H9 (cell line): ENCODE measurements at regions not wholly inside any gene's neighbourhood (a gene's known extent, or its start where the extent isn't known, plus 50 kb on each side); places are given as distances from the start of the nearest gene placed in this dataset.

Experiments
- DNase-seq: peaks from one replicate; pipeline ENCODE4 v3.0.0-alpha.2; 2017
- H2AFZ ChIP-seq: one replicate; pipeline ENCODE4 v1.6.1; 2013; ENCODE audit warnings: mild to moderate bottlenecking, low read length, control low read depth, moderate library complexity
- H2AK5ac ChIP-seq: 2 replicates; pipeline ENCODE4 v1.6.1; 2013; ENCODE audit warnings: low read length, control low read depth, mixed read lengths; ENCODE audit not compliant: insufficient read length
- H2BK120ac ChIP-seq: one replicate; pipeline ENCODE4 v1.6.1; 2013; ENCODE audit warnings: low read depth, mild to moderate bottlenecking, low read length, control low read depth, inconsistent platforms; ENCODE audit not compliant: poor library complexity, severe bottlenecking
- H2BK12ac ChIP-seq: 2 replicates; pipeline ENCODE4 v1.6.1; 2013; ENCODE audit warnings: low read length, control low read depth, mixed read lengths, low read depth; ENCODE audit not compliant: insufficient read length
- H2BK15ac ChIP-seq: 2 replicates; pipeline ENCODE4 v1.6.1; 2013; ENCODE audit warnings: low read depth, low read length, control low read depth
- H2BK20ac ChIP-seq: one replicate; pipeline ENCODE4 v1.6.1; 2013; ENCODE audit warnings: low read depth, mild to moderate bottlenecking, low read length, control low read depth, inconsistent platforms; ENCODE audit not compliant: poor library complexity, severe bottlenecking
- H2BK5ac ChIP-seq: 2 replicates; pipeline ENCODE4 v1.6.1; 2013; ENCODE audit warnings: low read length, control low read depth, mixed read lengths; ENCODE audit not compliant: insufficient read length
- H3K14ac ChIP-seq: 2 replicates; pipeline ENCODE4 v1.6.1; 2013; ENCODE audit warnings: low read length, control low read depth; ENCODE audit not compliant: insufficient read depth
- H3K18ac ChIP-seq: 2 replicates; pipeline ENCODE4 v1.6.1; 2013; ENCODE audit warnings: low read depth, mild to moderate bottlenecking, mixed read lengths, low read length, control low read depth; ENCODE audit not compliant: insufficient read length
- H3K23ac ChIP-seq: 2 replicates; pipeline ENCODE4 v1.6.1; 2013; ENCODE audit warnings: low read length, control low read depth, mixed read lengths, low read depth; ENCODE audit not compliant: insufficient read length
- H3K23me2 ChIP-seq: 2 replicates; pipeline ENCODE4 v1.6.1; 2013; ENCODE audit warnings: low read depth, mild to moderate bottlenecking, mixed read lengths, low read length, control low read depth; ENCODE audit not compliant: insufficient read length, poor library complexity, severe bottlenecking
- H3K27ac ChIP-seq: 2 replicates; pipeline ENCODE4 v1.5.1; 2013; ENCODE audit warnings: low read length, control low read depth, mixed read lengths, low read depth; ENCODE audit not compliant: insufficient read length
- H3K27me3 ChIP-seq: 2 replicates; pipeline ENCODE4 v1.6.1; 2013; ENCODE audit warnings: low read length, control low read depth, inconsistent platforms; ENCODE audit not compliant: insufficient read depth
- H3K4ac ChIP-seq: 2 replicates; pipeline ENCODE4 v1.6.1; 2013; ENCODE audit warnings: low read depth, mild to moderate bottlenecking, control low read depth, inconsistent platforms, low read length, moderate library complexity
- H3K4me1 ChIP-seq: 2 replicates; pipeline ENCODE4 v1.6.1; 2013; ENCODE audit warnings: low read length, control low read depth, inconsistent platforms; ENCODE audit not compliant: insufficient read depth
- H3K4me2 ChIP-seq: 2 replicates; pipeline ENCODE4 v1.6.1; 2013; ENCODE audit warnings: low read length, control low read depth, mixed read lengths; ENCODE audit not compliant: insufficient read length, insufficient read depth
- H3K56ac ChIP-seq: 2 replicates; pipeline ENCODE4 v1.6.1; 2013; ENCODE audit warnings: low read depth, mild to moderate bottlenecking, mixed read lengths, low read length, control low read depth; ENCODE audit not compliant: insufficient read length
- H3K79me1 ChIP-seq: 2 replicates; pipeline ENCODE4 v1.6.1; 2013; ENCODE audit warnings: low read depth, mild to moderate bottlenecking, moderate library complexity, low read length, control low read depth, inconsistent platforms; ENCODE audit not compliant: insufficient read depth, poor library complexity, severe bottlenecking
- H3K79me2 ChIP-seq: 2 replicates; pipeline ENCODE4 v1.6.1; 2013; ENCODE audit warnings: low read length, control low read depth, inconsistent platforms; ENCODE audit not compliant: insufficient read depth
- H3K9ac ChIP-seq: 2 replicates; pipeline ENCODE4 v1.6.1; 2013; ENCODE audit warnings: low read length, control low read depth, mixed read lengths; ENCODE audit not compliant: insufficient read length; ENCODE audit errors: extremely low read depth
- H3K9me3 ChIP-seq: one replicate; pipeline ENCODE4 v1.6.1; 2013; ENCODE audit warnings: low read depth, low read length, inconsistent platforms; ENCODE audit not compliant: control insufficient read depth
- H3T11ph ChIP-seq: one replicate; pipeline ENCODE4 v1.6.1; 2013; ENCODE audit warnings: mild to moderate bottlenecking, low read length, control low read depth, inconsistent platforms
- H4K20me1 ChIP-seq: one replicate; pipeline ENCODE4 v1.6.1; 2013; ENCODE audit not compliant: control insufficient read depth, insufficient read length, insufficient read depth
- H4K5ac ChIP-seq: 2 replicates; pipeline ENCODE4 v1.6.1; 2013; ENCODE audit warnings: low read depth, mild to moderate bottlenecking, mixed read lengths, low read length, control low read depth; ENCODE audit not compliant: insufficient read length
- H4K8ac ChIP-seq: replicated peaks from 2 replicates; pipeline ENCODE4 v1.6.1; 2013; ENCODE audit warnings: low read length, control low read depth, mixed read lengths, low read depth; ENCODE audit not compliant: insufficient read length
- H4K91ac ChIP-seq: 2 replicates; pipeline ENCODE4 v1.6.1; 2013; ENCODE audit warnings: low read depth, mild to moderate bottlenecking, moderate library complexity, mixed read lengths, low read length, control low read depth; ENCODE audit not compliant: insufficient read length
- H3K27ac Mint-ChIP-seq, 3 experiments: 2 replicates in 2 of 3; 3 replicates in 1 of 3; pipeline ENCODE4 v1.8.0; 2020 to 2021; ENCODE audit warnings: mixed read lengths in 3 of 3, mild to moderate bottlenecking in 1 of 3, moderate library complexity in 1 of 3
- H3K27me3 Mint-ChIP-seq: 2 replicates; pipeline ENCODE4 v1.8.0; 2021; ENCODE audit warnings: low read depth, mild to moderate bottlenecking, moderate library complexity, mixed read lengths
- H3K36me3 Mint-ChIP-seq, 3 experiments: 2 replicates in 2 of 3; 3 replicates in 1 of 3; pipeline ENCODE4 v1.8.0; 2020 to 2021; ENCODE audit warnings: low read depth in 3 of 3, mixed read lengths in 3 of 3; ENCODE audit not compliant: insufficient read depth in 1 of 3
- H3K4me1 Mint-ChIP-seq, 2 experiments: 2 replicates each; pipeline ENCODE4 v1.8.0; 2020; ENCODE audit warnings: mixed read lengths in 2 of 2
- H3K4me3 Mint-ChIP-seq, 2 experiments: 2 replicates in 1 of 2; 3 replicates in 1 of 2; pipeline ENCODE4 v1.8.0; 2020 to 2021; ENCODE audit warnings: mild to moderate bottlenecking in 2 of 2, mixed read lengths in 2 of 2, moderate library complexity in 1 of 2
- H3K9me3 Mint-ChIP-seq, 2 experiments: 2 replicates in 1 of 2; 3 replicates in 1 of 2; pipeline ENCODE4 v1.8.0; 2020; ENCODE audit warnings: mild to moderate bottlenecking in 2 of 2, mixed read lengths in 2 of 2, moderate library complexity in 1 of 2
- TF ChIP-seq, protein P1 (sequence below): fragments of 200-600 bp; sonication (generic); conservative IDR thresholded peaks from 3 replicates; pipeline ENCODE4 v1.8.0; 2021; ENCODE audit warnings: antibody characterized with exemption, mild to moderate bottlenecking

DNA sequence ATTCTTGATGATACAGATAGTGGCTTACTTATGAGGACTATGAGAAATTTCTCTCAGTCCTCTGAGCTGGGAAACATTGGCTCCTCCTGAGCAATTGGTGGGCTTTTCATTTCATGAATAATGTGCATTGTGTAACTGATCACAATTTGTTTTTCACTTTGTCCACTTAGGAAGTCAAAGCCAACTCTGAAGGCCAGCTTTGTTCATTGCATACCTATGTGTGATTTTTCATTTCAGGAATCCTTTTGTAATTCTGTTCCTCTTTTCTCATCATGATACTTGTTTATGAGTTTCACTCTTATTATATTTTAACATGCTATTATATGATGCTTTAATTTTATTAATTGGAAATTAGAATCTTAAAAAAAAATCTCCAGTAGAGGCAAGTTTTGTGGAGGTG lies 483.0 kb downstream of the EBF1 start:
- Histone ChIP-seq H4K91ac (no peak overlapping the region), H2BK20ac (no peak overlapping the region), H2BK15ac (no peak overlapping the region), H3K4ac (no peak overlapping the region), H2BK120ac (no peak overlapping the region), H4K20me1 (no peaks in the 10 kb centered on the region), H3K27ac (no peak overlapping the region), H2BK12ac (no peak overlapping the region), H3K79me1 (no peaks in the 10 kb centered on the region), H4K8ac (no peak overlapping the region), H3K4me1 (no peaks in the 10 kb centered on the region), H3K18ac (no peak overlapping the region), H4K5ac (no peak overlapping the region), H3K79me2 (no peaks in the 10 kb centered on the region), H3T11ph (no peak overlapping the region), H3K9ac (no peak overlapping the region), H3K14ac (no peak overlapping the region), H3K23ac (no peak overlapping the region), H3K56ac (no peak overlapping the region), H2AK5ac (no peak overlapping the region), H3K27me3 (no peaks in the 10 kb centered on the region), H3K9me3 (no peaks in the 10 kb centered on the region), H2AFZ (no peak overlapping the region), H3K23me2 (no peaks in the 10 kb centered on the region), H2BK5ac (no peak overlapping the region), H3K4me2 (no peak overlapping the region)
- H3K4me1 Mint-ChIP-seq, result no peaks in the 10 kb centered on the region
- H3K36me3 Mint-ChIP-seq, result no peaks in the 10 kb centered on the region
- H3K4me3 Mint-ChIP-seq, result no peak overlapping the region
- no peak overlapping the region for H3K27ac Mint-ChIP-seq
- no peak for DNase-seq
- H3K27me3 Mint-ChIP-seq, result no peaks in the 10 kb centered on the region
- TF ChIP-seq, protein P1, sequence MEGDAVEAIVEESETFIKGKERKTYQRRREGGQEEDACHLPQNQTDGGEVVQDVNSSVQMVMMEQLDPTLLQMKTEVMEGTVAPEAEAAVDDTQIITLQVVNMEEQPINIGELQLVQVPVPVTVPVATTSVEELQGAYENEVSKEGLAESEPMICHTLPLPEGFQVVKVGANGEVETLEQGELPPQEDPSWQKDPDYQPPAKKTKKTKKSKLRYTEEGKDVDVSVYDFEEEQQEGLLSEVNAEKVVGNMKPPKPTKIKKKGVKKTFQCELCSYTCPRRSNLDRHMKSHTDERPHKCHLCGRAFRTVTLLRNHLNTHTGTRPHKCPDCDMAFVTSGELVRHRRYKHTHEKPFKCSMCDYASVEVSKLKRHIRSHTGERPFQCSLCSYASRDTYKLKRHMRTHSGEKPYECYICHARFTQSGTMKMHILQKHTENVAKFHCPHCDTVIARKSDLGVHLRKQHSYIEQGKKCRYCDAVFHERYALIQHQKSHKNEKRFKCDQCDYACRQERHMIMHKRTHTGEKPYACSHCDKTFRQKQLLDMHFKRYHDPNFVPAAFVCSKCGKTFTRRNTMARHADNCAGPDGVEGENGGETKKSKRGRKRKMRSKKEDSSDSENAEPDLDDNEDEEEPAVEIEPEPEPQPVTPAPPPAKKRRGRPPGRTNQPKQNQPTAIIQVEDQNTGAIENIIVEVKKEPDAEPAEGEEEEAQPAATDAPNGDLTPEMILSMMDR, result no peak
- no peaks in the 10 kb centered on the region for H3K9me3 Mint-ChIP-seq
